ENCODE measurements at regions not wholly inside any gene's neighbourhood (a gene's known extent, or its start where the extent isn't known, plus 50 kb on each side); places are given as distances from the start of the nearest gene placed in this dataset.

GRCh38 chr4:66571145-66571695 lies 900.9 kb upstream of the EPHA5 start:
- ATAC-seq = no peak
- TF ChIP-seq TSHZ2 (CRISPR knock-in tag; IDR thresholded peaks at IDR 0.05) (no peak), BACH2 (CRISPR knock-in tag; IDR thresholded peaks at IDR 0.05; ENCODE audit: borderline replicate concordance) (no peak), PATZ1 (CRISPR knock-in tag; IDR thresholded peaks at IDR 0.05; ENCODE audit: borderline replicate concordance) (no peak), CSRNP3 (CRISPR knock-in tag; IDR thresholded peaks at IDR 0.05) (no peak), ESRRG (CRISPR knock-in tag; IDR thresholded peaks at IDR 0.05) (no peak), GLIS3 (CRISPR knock-in tag; IDR thresholded peaks at IDR 0.05) (no peak), PPARA (CRISPR knock-in tag; IDR thresholded peaks at IDR 0.05; ENCODE audit: borderline replicate concordance) (no peak), ARNTL (CRISPR knock-in tag; IDR thresholded peaks at IDR 0.05; ENCODE audit: borderline replicate concordance, low read depth) (no peak), ZNF70 (CRISPR knock-in tag; IDR thresholded peaks at IDR 0.05) (no peak), CSDC2 (CRISPR knock-in tag; IDR thresholded peaks at IDR 0.05) (no peak), TCF4 (CRISPR knock-in tag; IDR thresholded peaks at IDR 0.05; ENCODE audit: borderline replicate concordance) (no peak), POU6F1 (CRISPR knock-in tag; IDR thresholded peaks at IDR 0.05; ENCODE audit: borderline replicate concordance, low read depth) (no peak), ZNF565 (CRISPR knock-in tag; conservative IDR thresholded peaks at IDR 0.05; ENCODE audit: low read depth) (no peak), CREB5 (CRISPR knock-in tag; IDR thresholded peaks at IDR 0.05; ENCODE audit: low read depth) (no peak), ISL1 (CRISPR knock-in tag; IDR thresholded peaks at IDR 0.05) (no peak), SNAI2 (CRISPR knock-in tag; IDR thresholded peaks at IDR 0.05) (no peak), RARB (CRISPR knock-in tag; IDR thresholded peaks at IDR 0.05) (no peak), ZFP30 (CRISPR knock-in tag; IDR thresholded peaks at IDR 0.05) (no peak), ZFP3 (CRISPR knock-in tag; IDR thresholded peaks at IDR 0.05) (no peak), ZNF8 (CRISPR knock-in tag; IDR thresholded peaks at IDR 0.05) (no peak)

GRCh38 chr4:66569228-66569627 lies 898.9 kb upstream of the EPHA5 start:
- no peak for ATAC-seq

GRCh38 chr4:66568431-66568830 lies 898.1 kb upstream of the EPHA5 start:
- ATAC-seq = no peak
- TF ChIP-seq ZNF8 (CRISPR knock-in tag; IDR thresholded peaks at IDR 0.05) (no peak), TSHZ2 (CRISPR knock-in tag; IDR thresholded peaks at IDR 0.05) (no peak), CSRNP3 (CRISPR knock-in tag; IDR thresholded peaks at IDR 0.05) (no peak), ISL1 (CRISPR knock-in tag; IDR thresholded peaks at IDR 0.05) (no peak), RARB (CRISPR knock-in tag; IDR thresholded peaks at IDR 0.05) (no peak), ARNTL (CRISPR knock-in tag; IDR thresholded peaks at IDR 0.05; ENCODE audit: borderline replicate concordance, low read depth) (no peak), OSR1 (CRISPR knock-in tag; IDR thresholded peaks at IDR 0.05) (no peak)

More at GRCh38 chr4:66569228-66569627, 898.9 kb upstream of the EPHA5 start:
- TF ChIP-seq TOX (CRISPR knock-in tag; IDR thresholded peaks at IDR 0.05; ENCODE audit: borderline replicate concordance) (no peak), GLIS3 (CRISPR knock-in tag; IDR thresholded peaks at IDR 0.05) (no peak), ZFP30 (CRISPR knock-in tag; IDR thresholded peaks at IDR 0.05) (no peak), ZNF70 (CRISPR knock-in tag; IDR thresholded peaks at IDR 0.05) (no peak), PPARA (CRISPR knock-in tag; IDR thresholded peaks at IDR 0.05; ENCODE audit: borderline replicate concordance) (no peak), CSDC2 (CRISPR knock-in tag; IDR thresholded peaks at IDR 0.05) (no peak), ARNTL (CRISPR knock-in tag; IDR thresholded peaks at IDR 0.05; ENCODE audit: borderline replicate concordance, low read depth) (no peak), ZNF565 (CRISPR knock-in tag; conservative IDR thresholded peaks at IDR 0.05; ENCODE audit: low read depth) (no peak), ISL1 (CRISPR knock-in tag; IDR thresholded peaks at IDR 0.05) (no peak), RARB (CRISPR knock-in tag; IDR thresholded peaks at IDR 0.05) (no peak)
